ENCODE measurements at regions not wholly inside any gene's neighbourhood (a gene's known extent, or its start where the extent isn't known, plus 50 kb on each side); places are given as distances from the start of the nearest gene placed in this dataset.

GRCh38 chr14:82342596-82342995, 808.9 kb upstream of the SEL1L start:
- H3K27ac ChIP-seq (replicated peaks), result no peak overlapping the region
- TF ChIP-seq REST (IDR thresholded peaks at IDR 0.05; ENCODE audit: insufficient replicate concordance, low read depth) (no peak), CTCF (IDR thresholded peaks at IDR 0.05; ENCODE audit: insufficient read depth, low read length) (no peak), POLR2AphosphoS5 (IDR thresholded peaks at IDR 0.05; ENCODE audit: low read depth) (no peak), SPI1 (IDR thresholded peaks at IDR 0.05; ENCODE audit: borderline replicate concordance, low read depth) (no peak), GABPA (IDR thresholded peaks at IDR 0.05; ENCODE audit: low read depth) (no peak)
- no peak overlapping the region for H3K4me3 ChIP-seq (replicated peaks; ENCODE audit: insufficient read depth, low read length)
- H3K27me3 ChIP-seq (ENCODE audit: insufficient read depth, poor library complexity, severe bottlenecking), result no peaks in the 10 kb centered on the region
- no peak for DNase-seq (ENCODE audit: low read depth in 1 of 2, low spot score in 1 of 2)

GRCh38 chr14:82345184-82345583, 811.5 kb upstream of the SEL1L start:
- no peak overlapping the region for H3K27ac ChIP-seq (replicated peaks)
- H3K27me3 ChIP-seq (ENCODE audit: insufficient read depth, poor library complexity, severe bottlenecking), result no peaks in the 10 kb centered on the region
- no peak for DNase-seq (ENCODE audit: low read depth in 1 of 2, low spot score in 1 of 2)
- no peak for TF ChIP-seq POLR2AphosphoS5 (IDR thresholded peaks at IDR 0.05; ENCODE audit: low read depth)
- no peak for TF ChIP-seq CTCF (IDR thresholded peaks at IDR 0.05; ENCODE audit: insufficient read depth, low read length)
- TF ChIP-seq GABPA (IDR thresholded peaks at IDR 0.05; ENCODE audit: low read depth), result no peak
- no peak for TF ChIP-seq SPI1 (IDR thresholded peaks at IDR 0.05; ENCODE audit: borderline replicate concordance, low read depth)
- no peak for TF ChIP-seq REST (IDR thresholded peaks at IDR 0.05; ENCODE audit: insufficient replicate concordance, low read depth)
- no peak overlapping the region for H3K4me3 ChIP-seq (replicated peaks; ENCODE audit: insufficient read depth, low read length)

- DNase-seq (ENCODE audit: low read depth in 1 of 2, low spot score in 1 of 2), result no peak
- Histone ChIP-seq H3K4me3 (replicated peaks; ENCODE audit: insufficient read depth, low read length) (no peak overlapping the region), H3K27ac (replicated peaks) (no peak overlapping the region), H3K27me3 (ENCODE audit: insufficient read depth, poor library complexity, severe bottlenecking) (no peaks in the 10 kb centered on the region)
- no peak for TF ChIP-seq SPI1 (IDR thresholded peaks at IDR 0.05; ENCODE audit: borderline replicate concordance, low read depth)
- no peak for TF ChIP-seq REST (IDR thresholded peaks at IDR 0.05; ENCODE audit: insufficient replicate concordance, low read depth)
- TF ChIP-seq CTCF (IDR thresholded peaks at IDR 0.05; ENCODE audit: insufficient read depth, low read length), result no peak
- no peak for TF ChIP-seq GABPA (IDR thresholded peaks at IDR 0.05; ENCODE audit: low read depth)
- no peak for TF ChIP-seq POLR2AphosphoS5 (IDR thresholded peaks at IDR 0.05; ENCODE audit: low read depth)
Observed at GRCh38 chr14:82354126-82354525, 820.5 kb upstream of the SEL1L start.
